MCF 10A (cell line): ENCODE measurements at regions not wholly inside any gene's neighbourhood (a gene's known extent, or its start where the extent isn't known, plus 50 kb on each side); places are given as distances from the start of the nearest gene placed in this dataset.

Experiments used
- BruUV-seq: library from RNA; stranded (reverse); fragments of 400-500 nt; replicated peaks from 2 replicates; lab custom pipeline; 2021; lab: Mats Ljungman, UMichigan
- CTCF ChIA-PET: fragments of 300-600 bp; sonication (Branson Sonifier 250); formaldehyde crosslinking; extraction: SDS; loops from one replicate; lab custom pipeline; 2021; ENCODE audit warnings: antibody characterized with exemption, inconsistent platforms; lab: Yijun Ruan, JAX
- POLR2A ChIA-PET: fragments of 300-600, 350-650 bp; sonication (Branson Sonifier 250); formaldehyde crosslinking; extraction: SDS; loops from one replicate; lab custom pipeline; 2020; ENCODE audit warnings: antibody characterized with exemption, inconsistent platforms; lab: Yijun Ruan, JAX
- DNase-seq: peaks from one replicate; pipeline ENCODE4 v3.0.0-alpha.2; 2018; ENCODE audit not compliant: unreplicated experiment
- H3K27ac Mint-ChIP-seq: one replicate; pipeline ENCODE4 v1.8.0; 2022; ENCODE audit warnings: mild to moderate bottlenecking, low read depth, mixed read lengths; ENCODE audit not compliant: unreplicated experiment
- H3K27me3 Mint-ChIP-seq: one replicate; pipeline ENCODE4 v1.8.0; 2022; ENCODE audit warnings: mixed read lengths; ENCODE audit not compliant: insufficient read depth, unreplicated experiment
- H3K36me3 Mint-ChIP-seq: one replicate; pipeline ENCODE4 v1.8.0; 2022; ENCODE audit warnings: mild to moderate bottlenecking, moderate library complexity, mixed read lengths; ENCODE audit not compliant: insufficient read depth, unreplicated experiment
- H3K4me1 Mint-ChIP-seq: one replicate; pipeline ENCODE4 v1.8.0; 2022; ENCODE audit warnings: mixed read lengths; ENCODE audit not compliant: insufficient read depth, unreplicated experiment
- H3K4me3 Mint-ChIP-seq: one replicate; pipeline ENCODE4 v1.8.0; 2022; ENCODE audit warnings: mild to moderate bottlenecking, moderate library complexity, mixed read lengths; ENCODE audit not compliant: unreplicated experiment
- H3K9me3 Mint-ChIP-seq: one replicate; pipeline ENCODE4 v1.8.0; 2022; ENCODE audit warnings: mixed read lengths; ENCODE audit not compliant: unreplicated experiment
- intact Hi-C: fragments of 100-400 bp; cut with micrococcal nuclease; formaldehyde crosslinking; loops from 2 replicates; pipeline ENCODE4 v1.14.1; 2022
- TF ChIP-seq, protein P1 (sequence below): fragments of 200-600 bp; IDR thresholded peaks from one replicate; pipeline ENCODE4 v1.8.0; 2022; ENCODE audit warnings: antibody characterized with exemption, mild to moderate bottlenecking; ENCODE audit not compliant: unreplicated experiment

GRCh38 chr10:85317827-85318226 is 989.4 kb downstream of the CCSER2 start:
- CTCF ChIA-PET, result no interaction called here
- no peaks in the 10 kb centered on the region for H3K4me1 Mint-ChIP-seq

GRCh38 chr10:85318809-85319807 is 990.7 kb downstream of the CCSER2 start:
- TF ChIP-seq, protein P1, sequence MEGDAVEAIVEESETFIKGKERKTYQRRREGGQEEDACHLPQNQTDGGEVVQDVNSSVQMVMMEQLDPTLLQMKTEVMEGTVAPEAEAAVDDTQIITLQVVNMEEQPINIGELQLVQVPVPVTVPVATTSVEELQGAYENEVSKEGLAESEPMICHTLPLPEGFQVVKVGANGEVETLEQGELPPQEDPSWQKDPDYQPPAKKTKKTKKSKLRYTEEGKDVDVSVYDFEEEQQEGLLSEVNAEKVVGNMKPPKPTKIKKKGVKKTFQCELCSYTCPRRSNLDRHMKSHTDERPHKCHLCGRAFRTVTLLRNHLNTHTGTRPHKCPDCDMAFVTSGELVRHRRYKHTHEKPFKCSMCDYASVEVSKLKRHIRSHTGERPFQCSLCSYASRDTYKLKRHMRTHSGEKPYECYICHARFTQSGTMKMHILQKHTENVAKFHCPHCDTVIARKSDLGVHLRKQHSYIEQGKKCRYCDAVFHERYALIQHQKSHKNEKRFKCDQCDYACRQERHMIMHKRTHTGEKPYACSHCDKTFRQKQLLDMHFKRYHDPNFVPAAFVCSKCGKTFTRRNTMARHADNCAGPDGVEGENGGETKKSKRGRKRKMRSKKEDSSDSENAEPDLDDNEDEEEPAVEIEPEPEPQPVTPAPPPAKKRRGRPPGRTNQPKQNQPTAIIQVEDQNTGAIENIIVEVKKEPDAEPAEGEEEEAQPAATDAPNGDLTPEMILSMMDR, result no peak
- ChIA-PET POLR2A (no interaction called here), CTCF (interaction anchor here (0.5 kb wide), 1 partner anchor 91 kb away, joined by 3 read pairs; no protein-coding TSS in a partner anchor)

More at GRCh38 chr10:85317827-85318226, 989.4 kb downstream of the CCSER2 start:
- no TSS peak for BruUV-seq
- Mint-ChIP-seq H3K36me3 (no peaks in the 10 kb centered on the region), H3K4me3 (no peak overlapping the region), H3K27ac (no peak overlapping the region), H3K27me3 (no peaks in the 10 kb centered on the region), H3K9me3 (peaks cover 17% of the 10 kb centered on the region)
- POLR2A ChIA-PET, result no interaction called here
- no peak for DNase-seq
- TF ChIP-seq, protein P1, result no peak
- intact Hi-C loops, result no loop called here

GRCh38 chr10:85319826-85320225 is 991.4 kb downstream of the CCSER2 start:
- H3K27me3 Mint-ChIP-seq, result no peaks in the 10 kb centered on the region
- H3K9me3 Mint-ChIP-seq, result peaks cover 17% of the 10 kb centered on the region
- intact Hi-C loops, result no loop called here
- POLR2A ChIA-PET, result no interaction called here
- no peaks in the 10 kb centered on the region for H3K4me1 Mint-ChIP-seq
- CTCF ChIA-PET, result no interaction called here
- no peak overlapping the region for H3K27ac Mint-ChIP-seq
- DNase-seq, result no peak
- no peaks in the 10 kb centered on the region for H3K36me3 Mint-ChIP-seq
- TF ChIP-seq, protein P1, result no peak
- BruUV-seq, result no TSS peak
- no peak overlapping the region for H3K4me3 Mint-ChIP-seq

More at GRCh38 chr10:85318809-85319807, 990.7 kb downstream of the CCSER2 start:
- H3K9me3 Mint-ChIP-seq, result peaks cover 17% of the 10 kb centered on the region
- no peak overlapping the region for H3K27ac Mint-ChIP-seq
- H3K36me3 Mint-ChIP-seq, result no peaks in the 10 kb centered on the region
- H3K4me3 Mint-ChIP-seq, result no peak overlapping the region
- no peaks in the 10 kb centered on the region for H3K27me3 Mint-ChIP-seq
- no TSS peak for BruUV-seq
- DNase-seq, result peak; percentile 74
- no peaks in the 10 kb centered on the region for H3K4me1 Mint-ChIP-seq
- intact Hi-C loops, result no loop called here

DNA sequence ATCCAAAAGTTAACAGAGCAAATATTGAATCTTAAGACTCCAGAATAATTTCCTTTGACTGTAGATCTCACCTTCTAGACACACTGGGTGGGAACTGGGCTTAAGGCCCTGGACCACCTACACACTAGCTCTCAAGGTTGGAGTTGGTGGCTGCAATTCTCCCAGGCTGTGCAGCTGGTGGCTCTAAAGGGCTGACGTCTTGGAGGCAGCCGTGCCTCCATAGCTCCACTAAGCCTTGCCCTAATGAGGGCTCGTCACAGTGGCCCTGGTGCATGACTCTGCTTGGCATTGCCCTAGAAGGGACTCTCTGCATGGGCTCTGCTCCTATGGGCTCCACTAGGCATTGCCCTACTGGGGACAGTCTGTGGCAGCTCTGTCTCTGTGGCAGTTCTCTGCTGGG is 1005.2 kb downstream of the CCSER2 start:
- H3K36me3 Mint-ChIP-seq, result no peaks in the 10 kb centered on the region
- ChIA-PET POLR2A (no interaction called here), CTCF (no interaction called here)
- intact Hi-C loops, result no loop called here
- no peaks in the 10 kb centered on the region for H3K4me1 Mint-ChIP-seq
- peaks cover 53% of the 10 kb centered on the region for H3K9me3 Mint-ChIP-seq
- BruUV-seq, result no TSS peak
- TF ChIP-seq, protein P1, result no peak
- no peak overlapping the region for H3K27ac Mint-ChIP-seq
- DNase-seq, result no peak
- H3K4me3 Mint-ChIP-seq, result no peak overlapping the region
- no peaks in the 10 kb centered on the region for H3K27me3 Mint-ChIP-seq
